Hematopoietic multipotent progenitor cell treated with erythropoietin and hydrocortisone succinate and interleukin-3 and kit ligand, for 17 days (in vitro differentiated cells): ENCODE measurements at regions not wholly inside any gene's neighbourhood (a gene's known extent, or its start where the extent isn't known, plus 50 kb on each side); places are given as distances from the start of the nearest gene placed in this dataset.
"Not testable (repeated sequence)": the region's sequence is repeated elsewhere in the genome, so short reads cannot be mapped to it uniquely, and the experiment has no call there.

Experiments used
- DNase-seq: peaks from one replicate; pipeline ENCODE4 v3.0.0-alpha.2; 2015; ENCODE audit warnings: low spot score

DNA sequence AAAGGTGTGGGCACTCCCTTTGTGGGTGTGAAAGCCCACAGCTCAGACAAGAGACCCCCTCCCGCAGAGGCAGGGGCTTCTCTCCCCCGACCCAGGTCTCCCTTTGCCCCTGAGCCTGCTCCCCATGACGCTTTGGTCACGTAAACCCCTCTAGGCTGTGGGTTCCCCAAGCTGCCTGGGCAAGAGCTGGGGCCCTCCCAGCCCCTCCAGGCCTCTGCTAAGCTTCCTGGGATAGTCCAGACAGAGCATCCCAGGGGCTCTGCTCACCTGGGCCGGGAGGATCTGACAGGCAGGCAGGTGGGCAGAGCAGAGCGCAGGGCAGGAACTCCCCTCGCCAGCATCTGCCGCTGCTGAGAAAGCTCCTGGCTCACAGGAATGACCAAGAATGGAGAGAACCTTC lies 177.3 kb downstream of the BANP start:
- no peak for DNase-seq

DNA sequence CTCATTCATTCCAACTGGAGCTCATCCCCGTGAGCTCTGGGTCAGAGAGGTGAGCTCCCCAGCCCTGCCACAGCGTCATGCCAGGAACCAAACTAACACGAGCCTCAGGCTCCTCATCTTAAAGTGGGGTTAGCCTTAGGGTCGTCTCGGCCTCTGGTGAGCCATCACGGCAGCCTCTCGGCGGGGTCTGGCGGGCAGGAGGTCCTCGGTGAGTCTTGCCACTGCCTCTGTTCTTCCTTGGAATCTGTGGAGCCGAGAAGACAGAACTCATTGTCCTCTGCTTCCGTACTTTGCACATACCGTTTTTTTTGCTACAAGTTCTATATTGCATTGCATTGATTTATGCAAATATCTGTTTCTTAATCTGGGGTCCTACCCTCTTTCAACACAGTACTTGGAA lies 177.9 kb downstream of the BANP start:
- DNase-seq: not testable (repeated sequence)

DNA sequence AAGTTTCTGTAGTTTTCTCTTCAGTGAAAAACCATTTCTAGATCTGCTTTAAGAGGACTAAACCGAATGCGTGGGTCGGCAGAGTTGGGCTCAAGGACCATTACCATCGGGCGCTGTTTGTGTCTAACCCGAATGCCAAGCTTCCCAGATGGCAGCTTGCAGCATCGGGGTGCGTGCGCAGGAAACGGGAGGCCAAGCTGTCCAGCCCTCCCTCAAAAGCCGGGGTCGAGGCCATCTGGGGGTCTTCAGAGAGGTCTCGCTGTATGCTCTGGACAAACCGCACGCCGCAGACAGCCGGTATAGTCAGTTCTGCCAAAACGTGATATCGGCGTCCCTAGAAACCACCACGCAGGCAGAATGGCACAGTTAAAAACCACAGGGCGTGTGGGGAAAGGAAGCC lies 178.8 kb downstream of the BANP start:
- no peak for DNase-seq

DNA sequence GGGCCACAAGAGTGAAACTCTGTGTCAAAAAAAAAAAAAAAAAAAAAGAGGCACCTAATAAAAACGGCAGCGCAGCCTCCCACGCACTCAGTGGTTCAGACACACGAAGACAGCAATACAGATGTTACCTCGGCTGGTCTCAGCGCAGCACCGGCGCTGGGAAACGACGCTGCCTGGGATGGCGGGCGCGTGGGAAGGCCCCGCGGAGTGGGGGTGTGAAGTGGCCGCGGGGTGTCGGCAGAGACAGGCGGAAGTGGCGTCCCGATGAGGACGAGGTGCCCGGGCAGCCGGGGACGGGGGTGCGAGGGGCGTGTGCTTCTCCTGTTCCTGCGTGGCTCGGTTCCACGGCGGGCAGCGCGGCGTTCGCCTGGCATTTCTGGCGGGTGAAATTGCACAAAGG lies 179.4 kb downstream of the BANP start:
- no peak for DNase-seq

DNA sequence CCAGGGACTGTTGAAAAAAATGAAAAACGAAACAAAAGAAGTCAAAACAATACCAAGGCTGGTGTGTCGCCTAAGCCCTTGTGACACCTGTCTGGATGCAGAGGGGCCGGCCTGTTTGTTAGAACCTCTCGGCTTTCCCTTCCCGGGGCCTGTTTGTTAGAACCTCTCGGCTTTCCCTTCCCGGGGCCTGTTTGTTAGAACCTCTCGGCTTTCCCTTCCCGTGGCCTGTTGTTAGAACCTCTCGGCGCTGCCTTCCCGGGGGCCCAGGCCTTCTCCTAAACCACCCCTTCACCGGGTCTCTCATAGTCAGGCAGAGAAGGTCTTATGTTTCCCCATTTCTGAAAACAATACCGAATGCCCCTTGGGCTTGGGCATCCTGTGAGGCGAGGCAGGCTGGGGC lies 180.0 kb downstream of the BANP start:
- no peak for DNase-seq

DNA sequence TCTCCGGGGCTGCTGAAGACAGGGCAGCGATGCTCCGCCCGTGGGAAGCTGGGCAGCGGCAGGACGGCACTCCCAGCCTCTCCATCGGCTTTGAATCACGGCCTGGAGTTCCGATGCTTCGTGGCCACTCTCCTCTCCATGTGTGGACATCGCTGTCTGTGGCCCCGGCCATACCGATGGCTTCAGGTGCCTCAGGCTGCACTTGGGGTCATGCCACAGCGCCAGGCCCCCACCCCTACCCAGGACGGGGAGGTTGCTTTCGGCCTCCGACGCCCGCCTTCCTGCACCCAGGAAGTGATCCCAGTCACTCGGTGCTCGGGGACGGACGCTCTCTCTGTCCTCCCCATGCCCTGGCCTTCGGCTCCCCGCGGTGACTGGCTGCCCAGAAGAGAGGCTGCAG lies 180.7 kb downstream of the BANP start:
- DNase-seq: no peak

DNA sequence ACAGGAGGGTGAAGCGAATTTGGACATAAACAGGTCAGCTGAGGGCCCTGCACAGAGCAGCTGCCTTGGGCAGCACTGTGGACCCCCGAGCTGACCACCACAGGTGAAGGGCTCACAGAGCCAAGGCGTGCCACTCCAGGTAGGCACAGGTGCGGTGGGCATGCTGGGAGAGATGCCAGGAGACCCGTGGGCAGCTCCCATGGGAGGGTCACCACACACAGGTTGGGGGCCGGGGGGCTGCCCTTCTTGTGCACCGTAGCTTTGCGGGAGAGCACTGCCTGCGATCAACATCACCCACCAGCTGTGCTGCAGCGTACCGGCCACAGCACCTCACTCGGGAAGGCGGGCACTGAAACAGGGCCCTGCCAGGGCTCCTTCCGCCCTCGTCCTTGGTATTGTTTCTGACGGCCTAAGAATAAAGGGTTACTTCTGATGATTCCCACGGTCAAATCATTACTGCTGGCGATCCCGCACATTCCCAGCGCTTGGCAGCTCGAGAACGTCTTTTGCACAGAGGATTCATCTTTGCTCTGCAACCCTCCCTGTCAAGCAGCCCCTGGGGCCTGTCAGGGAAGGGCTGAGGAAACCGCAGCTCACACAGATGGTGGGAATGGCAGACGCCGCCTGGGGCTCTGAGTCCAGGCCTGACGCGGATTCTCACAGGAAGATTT lies 181.7 kb downstream of the BANP start:
- DNase-seq: no peak

DNA sequence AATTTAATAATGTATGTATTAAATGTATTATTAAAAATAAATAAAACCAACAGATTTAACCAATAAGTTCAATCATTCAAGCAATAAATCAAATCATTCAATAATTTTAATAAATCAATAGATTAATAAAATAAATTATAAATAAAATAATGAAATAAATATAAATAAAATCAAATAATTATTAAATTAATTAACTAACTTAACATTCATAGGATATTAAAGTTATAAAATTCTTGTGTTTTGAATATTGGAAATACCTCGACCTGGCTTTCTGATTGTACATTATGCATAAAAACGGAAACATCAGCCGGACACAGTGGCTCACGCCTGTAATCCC lies 182.2 kb downstream of the BANP start:
- DNase-seq: no peak

DNA sequence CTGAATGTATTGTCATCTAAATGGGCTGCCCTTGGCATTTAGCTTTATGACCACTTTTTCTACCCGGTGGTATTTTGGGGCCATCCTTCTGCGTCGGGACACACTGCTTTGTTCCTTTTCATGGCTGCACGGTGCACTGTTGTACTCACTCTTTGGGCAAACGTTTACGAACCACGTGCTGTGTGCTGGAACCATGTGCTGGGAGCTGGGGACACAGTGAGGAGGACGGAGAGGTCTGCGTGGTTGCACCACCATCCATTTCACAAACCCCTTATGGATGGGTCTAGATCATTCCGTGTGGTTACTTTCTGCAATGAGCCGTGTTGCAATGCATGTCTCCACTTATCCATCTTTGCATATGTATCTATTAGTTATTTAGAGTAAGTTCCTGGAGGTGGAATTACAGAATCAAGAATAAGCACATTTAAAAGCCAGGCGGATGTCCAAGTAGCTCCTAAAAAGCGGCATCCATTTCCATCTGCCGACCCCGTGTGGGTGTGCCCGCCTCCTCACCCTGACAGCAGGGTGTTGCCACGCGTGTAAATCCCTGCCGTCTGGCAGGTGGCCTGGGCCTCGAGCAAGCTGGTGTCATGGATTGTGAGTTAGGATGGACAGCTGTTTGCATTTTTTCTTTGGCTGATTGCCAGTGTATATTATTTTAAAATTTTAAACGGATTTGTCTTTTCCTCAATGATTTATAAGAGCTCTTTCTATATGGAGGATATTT lies 183.1 kb downstream of the BANP start:
- DNase-seq: not testable (repeated sequence)

DNA sequence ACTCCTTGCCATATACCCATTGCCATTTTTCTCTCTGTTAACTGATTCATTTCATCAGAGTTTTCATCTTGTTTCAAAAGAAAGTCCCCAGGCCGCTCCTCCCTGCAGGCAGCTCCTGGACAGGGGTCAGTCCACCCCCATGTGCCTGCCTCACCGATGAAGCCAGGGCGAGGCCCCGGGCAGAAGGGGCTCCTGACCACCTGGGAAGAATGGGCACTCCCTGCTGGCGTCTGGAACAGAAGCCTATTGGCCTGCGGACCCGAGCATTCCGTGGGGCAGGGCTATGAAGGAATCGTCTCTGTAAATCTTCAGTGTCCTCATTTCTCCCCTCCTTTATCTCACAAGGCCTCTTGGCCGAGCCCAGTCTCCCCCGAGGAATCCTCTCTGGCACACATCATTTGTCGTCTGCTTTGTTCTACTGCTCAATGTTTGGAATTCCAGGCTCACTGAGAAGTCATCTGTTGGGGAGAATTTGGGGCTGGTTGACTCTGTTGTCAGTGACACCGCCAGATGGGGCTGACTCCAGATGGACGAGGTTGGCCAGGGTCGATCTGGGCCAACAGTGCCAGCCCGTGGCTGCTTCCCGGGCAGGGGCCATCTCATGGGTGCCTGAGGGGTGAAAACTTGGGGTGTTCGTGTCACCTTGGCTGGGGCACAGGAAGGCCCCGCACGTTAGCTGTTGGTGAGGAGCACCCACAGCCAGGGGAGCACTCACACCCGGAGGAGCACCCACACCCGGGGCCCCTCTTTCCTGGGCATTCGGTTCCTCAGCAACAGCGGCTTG lies 183.9 kb downstream of the BANP start:
- DNase-seq: not testable (repeated sequence)

DNA sequence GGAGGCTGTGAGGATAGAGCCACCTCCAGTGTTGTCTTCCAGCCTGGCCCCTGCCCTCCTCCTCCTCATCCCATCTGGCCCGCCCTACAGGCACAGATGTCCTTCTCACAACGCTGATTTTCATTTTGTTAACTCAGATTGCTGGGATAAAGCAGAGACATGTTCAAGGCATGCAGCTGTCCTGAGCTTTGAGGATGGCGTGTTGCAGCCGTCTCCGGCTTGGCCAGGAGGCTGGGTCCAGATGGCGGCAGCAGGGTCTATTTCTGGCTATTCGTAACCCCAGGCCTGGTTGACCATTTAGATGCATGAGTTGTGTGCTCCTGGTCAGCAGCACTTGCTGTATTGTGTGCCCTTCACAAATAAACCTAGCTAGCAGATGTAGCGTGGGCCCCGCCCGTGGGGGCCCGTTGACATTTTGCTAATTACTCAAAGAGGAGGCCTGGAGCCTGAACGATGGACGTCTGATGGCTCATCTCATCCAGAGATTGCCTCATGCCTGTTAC lies 185.0 kb downstream of the BANP start:
- DNase-seq: not testable (repeated sequence)

DNA sequence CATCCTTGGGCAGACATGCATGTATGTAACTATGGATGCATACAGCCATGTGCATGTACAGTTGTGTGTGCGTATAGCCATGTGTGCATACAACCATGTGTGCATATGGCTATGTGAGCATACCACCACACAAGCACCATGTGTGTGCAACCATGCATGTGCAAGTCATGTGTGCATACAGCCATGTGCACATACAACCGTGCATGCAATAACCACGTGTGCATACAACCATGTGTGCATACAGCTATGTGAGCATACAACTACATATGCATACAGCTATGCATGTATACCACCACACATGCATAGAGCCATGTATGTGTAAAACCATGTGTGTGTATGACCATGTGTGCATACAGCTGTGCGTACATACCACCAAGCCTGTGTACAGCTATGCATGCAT lies 185.7 kb downstream of the BANP start:
- DNase-seq: not testable (repeated sequence)

DNA sequence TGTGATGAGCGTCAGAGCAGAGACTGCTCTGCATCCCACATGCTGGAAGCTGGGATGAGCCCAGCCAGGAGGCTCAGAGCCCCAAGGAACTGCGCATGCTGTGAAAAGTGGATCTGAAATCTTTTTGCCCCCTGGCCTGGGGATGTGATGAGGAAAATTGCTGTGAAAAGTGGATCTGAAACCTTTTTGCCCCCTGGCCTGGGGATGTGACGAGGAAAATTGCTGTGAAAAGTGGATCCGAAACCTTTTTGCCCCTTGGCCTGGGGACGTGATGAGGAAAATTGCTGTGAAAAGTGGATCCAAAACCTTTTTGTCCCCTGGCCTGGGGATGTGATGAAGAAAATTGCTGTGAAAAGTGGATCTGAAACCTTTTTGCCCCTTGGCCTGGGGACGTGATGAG lies 187.9 kb downstream of the BANP start:
- DNase-seq: not testable (repeated sequence)

DNA sequence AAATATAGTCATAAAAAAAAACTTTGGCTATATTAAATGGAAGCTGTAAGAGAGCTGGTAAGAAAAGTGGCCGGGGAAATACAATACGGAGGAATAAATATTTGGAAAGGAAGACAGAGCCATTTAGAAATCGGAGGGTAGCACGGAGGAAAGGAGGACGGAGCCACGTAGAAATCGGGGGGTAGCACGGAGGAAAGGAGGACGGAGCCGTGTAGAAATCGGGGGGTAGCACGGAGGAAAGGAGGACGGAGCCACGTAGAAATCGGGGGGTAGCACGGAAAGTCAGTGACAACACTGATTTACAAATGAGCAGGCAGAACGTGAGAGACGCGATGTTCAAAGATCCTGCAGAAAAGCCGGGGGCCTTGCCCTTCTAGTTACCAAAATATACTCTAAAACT lies 189.0 kb downstream of the BANP start:
- DNase-seq: not testable (repeated sequence)

DNA sequence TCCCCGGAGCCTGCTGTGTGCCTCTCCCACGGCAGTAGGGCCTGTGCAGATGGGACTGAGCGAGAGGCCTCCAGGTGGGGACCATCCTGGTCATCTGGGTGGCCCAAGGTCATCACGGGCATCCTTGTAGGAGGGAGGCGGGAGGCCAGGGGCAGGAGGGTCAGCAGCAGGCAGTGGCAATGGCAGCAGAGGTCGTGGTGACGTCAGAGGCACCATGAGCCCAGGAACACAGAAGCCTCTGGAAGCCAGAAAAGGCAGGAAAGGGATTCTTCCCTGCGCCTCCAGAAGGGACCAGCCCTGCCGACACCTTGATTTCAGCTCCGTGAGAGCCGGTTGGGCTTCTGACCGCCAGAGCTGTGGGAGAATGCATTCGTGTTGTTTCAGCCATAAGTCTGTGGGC lies 190.3 kb downstream of the BANP start:
- DNase-seq: no peak

DNA sequence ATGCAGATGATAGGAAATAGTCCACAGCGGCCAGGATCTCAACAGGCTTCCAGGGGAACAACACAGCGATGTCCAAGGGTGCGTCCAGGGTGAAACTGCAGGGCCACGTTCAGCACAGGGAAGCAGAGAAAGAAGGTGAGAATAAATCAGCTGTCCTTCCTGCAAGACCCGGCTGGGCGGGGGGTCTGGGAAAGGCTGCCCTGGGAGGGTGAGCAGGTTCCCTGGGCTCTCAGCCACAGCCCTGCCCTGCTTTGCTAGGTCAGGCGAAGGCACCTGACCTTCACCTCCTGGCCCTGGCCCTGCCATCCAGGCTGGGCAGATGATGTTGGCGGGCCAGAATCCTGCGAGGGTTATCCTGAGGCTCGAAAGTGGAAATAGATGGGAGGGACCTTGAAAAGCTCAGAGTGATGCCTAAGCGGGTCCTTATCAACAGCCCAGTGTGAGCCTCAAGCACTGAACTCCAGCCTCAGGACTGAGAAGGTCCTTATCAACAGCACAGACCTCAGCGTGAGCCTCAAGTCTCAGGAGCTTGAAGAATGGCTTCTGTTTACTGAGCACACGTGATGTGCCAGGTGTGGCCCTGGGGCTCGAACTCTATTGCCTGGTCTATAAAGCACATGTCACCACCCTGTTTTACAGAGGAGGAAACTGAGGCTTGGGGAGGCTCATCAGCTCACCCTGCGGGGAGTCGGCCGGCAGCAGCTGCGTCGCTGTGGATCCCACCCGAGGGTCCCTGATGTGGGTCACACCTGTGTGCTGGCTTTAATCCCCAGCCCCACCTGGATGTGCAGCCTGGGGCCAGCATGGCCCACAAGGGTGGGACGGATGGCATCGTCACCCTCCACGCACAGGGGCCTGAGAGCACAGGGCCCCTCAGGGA lies 191.1 kb downstream of the BANP start:
- DNase-seq: not testable (repeated sequence)

DNA sequence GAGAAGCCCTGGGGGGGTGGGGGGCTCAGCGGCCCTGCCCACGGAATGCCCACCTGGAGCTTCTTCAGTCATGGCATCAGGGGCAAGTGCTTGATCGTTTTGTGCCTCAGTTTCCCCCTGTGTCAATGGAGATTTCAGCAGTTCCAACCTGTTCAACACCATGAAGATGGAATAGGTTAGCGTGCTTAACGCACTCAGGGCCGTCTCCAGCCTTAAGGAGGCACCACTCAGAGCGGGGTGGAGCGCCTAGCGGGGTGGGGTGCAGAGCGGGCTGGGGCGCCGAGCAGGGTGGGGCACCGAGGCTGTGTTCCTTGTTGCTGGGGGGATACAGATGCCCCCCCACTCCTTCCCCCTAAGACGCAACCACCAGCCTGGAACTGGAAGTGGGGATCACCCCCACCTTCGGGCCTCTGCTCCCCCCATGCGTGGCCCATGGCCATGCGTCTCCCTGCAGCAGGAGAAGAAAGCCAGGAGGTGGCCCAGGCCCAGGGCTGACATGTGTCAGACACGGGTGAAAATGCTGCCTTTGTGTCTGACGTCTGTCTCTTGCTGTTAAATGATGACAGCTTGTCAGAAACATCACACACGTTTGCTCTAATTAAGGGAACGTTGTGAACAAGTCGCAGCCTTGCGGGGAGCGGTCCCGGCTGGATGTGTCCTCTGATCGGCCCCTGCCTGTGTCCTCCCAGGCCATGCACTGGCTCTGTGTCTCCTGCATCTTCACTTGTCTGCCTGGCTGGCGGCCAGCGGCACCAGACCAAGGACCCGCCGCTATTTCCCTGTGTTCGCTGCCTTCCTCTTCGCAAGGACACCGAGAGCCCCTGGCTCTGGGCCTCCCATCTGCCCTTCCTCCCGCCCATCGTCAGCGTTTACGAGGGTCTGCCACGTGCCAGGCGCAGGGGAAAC lies 192.1 kb downstream of the BANP start:
- not testable (repeated sequence) for DNase-seq

DNA sequence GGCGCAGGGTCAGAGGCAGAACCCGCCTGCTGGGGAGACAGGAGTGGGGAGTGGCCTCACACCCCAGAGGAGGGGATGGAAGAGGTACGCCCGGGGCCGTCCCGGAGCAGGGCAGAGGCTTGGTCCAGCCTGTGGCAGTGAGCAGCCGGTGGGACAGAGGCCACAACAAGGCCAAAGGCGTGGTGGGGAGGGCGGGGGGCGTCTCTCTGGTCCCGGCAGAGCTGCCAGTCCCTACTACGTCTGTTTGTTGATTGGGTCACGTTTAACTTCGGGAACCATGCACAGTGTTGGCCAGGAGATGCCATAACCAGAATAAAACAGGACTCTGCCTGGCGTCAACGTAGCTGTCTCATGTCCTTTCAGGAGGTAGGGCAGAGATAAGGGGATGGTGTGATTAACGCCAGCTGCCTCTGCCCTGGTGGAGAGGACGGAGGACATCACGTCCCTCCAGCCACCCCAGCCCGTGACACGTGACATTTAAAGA lies 192.8 kb downstream of the BANP start:
- DNase-seq: no peak

DNA sequence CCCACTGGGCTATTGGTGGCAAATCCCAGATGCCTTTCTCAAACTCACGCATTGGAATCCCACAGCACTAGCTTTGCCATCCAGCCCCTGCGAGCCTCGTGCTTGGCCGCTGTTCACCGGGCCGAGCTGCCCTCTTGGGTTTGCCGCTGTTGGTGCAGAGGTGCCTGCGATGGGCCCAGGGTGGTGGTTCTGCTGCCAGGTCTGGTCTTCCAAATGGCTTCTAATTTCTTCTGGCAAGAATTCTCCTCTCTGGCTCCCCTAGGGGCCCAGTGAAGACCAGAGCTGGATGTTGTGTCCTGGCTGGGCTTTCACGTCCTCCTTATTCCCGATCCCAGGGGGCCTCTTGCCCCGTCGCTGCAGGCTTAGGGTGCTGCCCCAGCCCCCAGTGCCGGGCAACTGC lies 194.1 kb downstream of the BANP start:
- not testable (repeated sequence) for DNase-seq

DNA sequence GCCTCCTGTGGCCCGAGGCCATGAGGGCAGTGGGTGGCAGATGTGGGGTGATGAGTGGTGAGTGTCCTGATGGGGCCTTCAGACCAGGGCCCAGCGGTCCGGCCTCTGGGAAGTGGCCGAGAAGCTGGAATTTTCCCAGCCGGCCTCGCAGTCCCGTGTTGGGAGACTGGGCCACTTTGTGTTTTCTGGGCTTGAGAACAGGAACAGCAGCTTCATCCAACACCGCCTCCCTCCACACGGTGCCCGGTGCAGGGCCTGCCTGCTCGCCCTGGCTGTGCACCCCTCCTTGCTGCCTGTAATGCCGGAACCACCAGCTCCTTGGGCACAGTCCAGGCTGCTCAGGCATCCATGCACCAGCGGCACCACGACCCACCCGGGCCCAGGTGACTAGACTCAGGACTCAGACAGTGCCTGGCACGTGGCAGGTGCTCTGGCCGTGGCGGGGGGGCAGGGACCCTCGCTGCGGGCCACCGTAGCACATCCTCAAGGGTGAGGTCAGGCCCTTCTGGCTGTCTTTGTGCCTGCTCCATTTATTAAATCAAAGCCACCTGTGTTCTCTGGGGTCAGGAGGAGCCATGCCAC lies 194.7 kb downstream of the BANP start:
- DNase-seq: not testable (repeated sequence)
